ENCODE measurements at regions not wholly inside any gene's neighbourhood (a gene's known extent, or its start where the extent isn't known, plus 50 kb on each side); places are given as distances from the start of the nearest gene placed in this dataset.
"Not testable (repeated sequence)": the region's sequence is repeated elsewhere in the genome, so short reads cannot be mapped to it uniquely, and the experiment has no call there.

DNA sequence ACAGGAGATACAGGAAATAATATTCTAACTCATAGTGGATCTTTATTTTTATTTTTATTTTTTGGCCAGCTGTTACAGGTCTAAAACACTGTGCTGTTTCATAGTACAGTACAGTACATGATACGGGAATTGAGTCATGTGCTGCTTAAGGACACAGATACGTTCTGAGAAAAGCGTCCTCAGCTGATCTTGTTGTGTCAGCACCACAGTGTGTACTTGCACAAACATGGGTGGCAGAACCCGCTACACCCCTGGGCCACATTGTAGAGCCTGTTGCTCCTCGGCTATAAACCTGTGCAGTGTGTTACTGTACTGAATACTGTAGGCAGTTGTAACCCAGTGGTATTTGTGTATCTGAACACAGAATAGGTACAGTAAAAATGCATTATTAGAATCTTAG lies 183.4 kb downstream of the OR4M2 start:
- DNase-seq, result peak in 1 of 5 experiments; percentile 72

- peak in 1 of 5 experiments; percentile 95 for DNase-seq
Measured at GRCh38 chr15:22264272-22264671, 183.9 kb downstream of the OR4M2 start.

GRCh38 chr15:22265056-22265945 lies 185.0 kb downstream of the OR4M2 start:
- DNase-seq, result peak in 2 of 5 experiments; percentile 34 to 77

- no peak for DNase-seq
Measured at GRCh38 chr15:22265970-22266369, 185.6 kb downstream of the OR4M2 start.

DNA sequence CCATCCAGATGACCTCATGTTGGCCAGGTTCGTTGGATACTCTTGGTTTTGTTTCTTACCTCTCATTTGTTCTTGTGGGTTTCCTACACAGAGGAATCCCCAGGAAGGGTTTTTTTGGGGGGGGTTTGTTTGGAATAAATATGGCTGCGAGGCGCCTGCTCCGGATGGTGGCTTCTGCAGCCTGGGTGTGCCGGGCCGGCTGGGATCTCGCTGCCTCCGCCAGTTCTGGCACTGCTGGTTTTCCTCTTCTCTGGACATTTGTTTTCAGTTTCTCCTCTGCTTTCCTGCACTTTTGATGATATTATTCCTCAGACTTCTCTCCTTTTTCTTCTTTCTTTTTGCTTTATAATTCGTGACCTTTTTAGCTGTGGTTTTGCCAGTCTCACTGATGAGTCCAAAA lies 187.4 kb downstream of the OR4M2 start:
- DNase-seq, result no peak

GRCh38 chr15:22268201-22268600 lies 187.9 kb downstream of the OR4M2 start:
- not testable (repeated sequence) for DNase-seq

DNA sequence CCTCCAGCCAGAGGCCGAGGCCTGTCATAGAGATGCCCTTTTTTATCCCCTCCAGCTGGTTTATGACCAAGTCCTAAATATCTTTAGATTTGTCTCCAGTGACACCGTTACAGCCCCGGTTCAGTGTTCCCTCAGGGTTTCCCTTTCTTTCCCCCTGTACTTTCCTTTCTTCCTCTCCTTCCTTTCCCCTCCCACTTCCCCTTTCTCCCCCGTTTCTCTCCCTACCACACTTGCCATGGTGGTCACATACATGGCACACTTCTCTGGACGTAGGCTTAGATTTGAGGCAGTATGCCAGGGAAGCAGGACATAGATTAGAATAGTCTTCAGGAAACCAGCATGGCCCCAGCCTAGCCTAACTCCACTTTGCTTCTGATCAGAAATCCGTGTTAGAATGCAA lies 188.3 kb downstream of the OR4M2 start:
- not testable (repeated sequence) for DNase-seq

GRCh38 chr15:22272286-22273160 lies 186.2 kb upstream of the GOLGA6L22 start:
- DNase-seq, result not testable (repeated sequence)

DNA sequence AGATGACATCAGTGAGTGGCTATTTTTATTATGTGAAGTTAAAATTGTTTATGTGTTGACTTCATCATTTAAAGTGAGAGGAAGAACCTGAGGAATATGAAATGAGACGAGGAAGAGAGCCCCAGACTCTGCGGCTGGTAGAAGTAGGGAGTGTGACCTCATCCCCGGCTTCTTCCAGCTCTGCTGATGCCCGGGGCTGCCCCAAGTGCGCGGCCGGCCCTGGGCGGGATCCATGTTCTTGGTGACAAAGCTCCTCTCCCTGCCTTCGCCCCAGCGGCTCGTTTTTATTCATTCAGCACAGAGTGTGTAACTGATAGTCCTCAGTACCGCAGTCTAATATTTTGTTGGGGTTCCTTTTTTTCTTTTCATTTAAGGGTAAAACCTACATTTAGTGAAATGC lies 185.5 kb upstream of the GOLGA6L22 start:
- DNase-seq, result not testable (repeated sequence)

DNA sequence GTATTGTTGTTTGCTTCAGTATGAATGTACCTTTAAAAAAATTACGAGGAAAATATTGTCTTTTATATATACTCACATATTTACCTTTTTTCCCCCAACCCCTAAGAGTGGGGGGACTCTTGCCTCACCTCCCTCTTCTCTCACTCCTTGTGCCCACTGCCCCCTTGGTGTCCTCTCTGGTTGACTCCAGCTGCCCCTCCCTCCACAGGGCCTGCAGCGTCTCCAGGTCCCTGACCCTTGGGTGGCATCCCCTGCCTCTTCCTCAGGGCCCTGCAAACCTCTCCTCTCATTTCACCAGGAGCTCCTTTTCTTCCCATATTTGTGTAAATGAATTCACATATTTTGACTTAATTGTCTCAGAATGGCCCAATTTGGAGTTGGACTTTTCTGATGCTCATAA lies 184.3 kb upstream of the GOLGA6L22 start:
- not testable (repeated sequence) for DNase-seq

- not testable (repeated sequence) for DNase-seq
Measured at GRCh38 chr15:22280770-22281169, 177.9 kb upstream of the GOLGA6L22 start.

- peak in 2 of 5 experiments; percentile 36 to 43 for DNase-seq
Measured at GRCh38 chr15:22282794-22283533, 175.7 kb upstream of the GOLGA6L22 start.

DNA sequence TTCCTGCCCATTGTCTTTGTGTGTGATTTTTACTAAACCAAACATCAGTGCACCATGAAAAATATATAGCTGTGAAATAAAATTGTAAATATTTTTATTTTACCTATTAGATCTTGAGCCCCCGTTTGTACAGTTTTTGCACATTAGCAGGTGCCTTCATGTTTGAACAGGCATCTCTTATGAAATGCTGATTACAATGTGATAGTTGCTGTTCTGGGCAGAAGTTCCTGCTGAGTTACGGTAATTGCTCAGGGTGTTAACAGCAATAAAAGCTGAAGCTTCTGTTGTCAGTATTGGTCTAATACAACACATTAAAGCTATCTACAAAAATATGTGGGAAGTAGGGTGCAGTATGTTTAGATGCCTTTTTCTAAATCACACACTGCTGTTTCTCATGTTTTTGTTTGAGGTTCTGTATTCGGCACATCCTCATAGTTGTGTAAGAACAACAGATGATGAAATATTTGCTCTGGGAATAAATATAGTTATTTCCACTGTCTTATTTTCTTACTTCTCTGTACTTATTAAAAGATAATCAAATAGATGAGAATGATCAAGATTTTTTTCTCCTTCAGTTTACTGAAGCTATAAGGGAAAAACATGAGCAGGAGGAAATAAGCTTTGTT lies 173.8 kb upstream of the GOLGA6L22 start:
- not testable (repeated sequence) for DNase-seq

DNA sequence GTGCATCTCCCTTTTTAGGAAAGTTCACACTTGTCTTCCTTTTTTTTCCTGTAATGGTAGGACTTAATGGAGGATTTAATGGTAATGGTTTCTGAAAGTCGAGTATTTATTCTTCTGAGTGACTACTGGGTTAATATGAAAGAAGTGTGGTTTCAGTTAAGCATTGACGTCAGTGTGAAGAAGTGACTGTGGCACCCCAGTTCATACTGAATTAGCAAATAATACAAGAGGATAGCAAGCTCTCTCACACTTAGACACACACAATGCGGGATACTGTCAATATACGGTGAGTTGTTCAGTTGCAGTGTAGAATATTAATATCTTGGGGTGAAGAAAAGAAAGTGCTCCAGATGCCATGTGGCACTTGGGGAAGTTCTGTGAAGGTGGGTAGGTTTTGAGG lies 167.6 kb upstream of the GOLGA6L22 start:
- DNase-seq, result not testable (repeated sequence)

DNA sequence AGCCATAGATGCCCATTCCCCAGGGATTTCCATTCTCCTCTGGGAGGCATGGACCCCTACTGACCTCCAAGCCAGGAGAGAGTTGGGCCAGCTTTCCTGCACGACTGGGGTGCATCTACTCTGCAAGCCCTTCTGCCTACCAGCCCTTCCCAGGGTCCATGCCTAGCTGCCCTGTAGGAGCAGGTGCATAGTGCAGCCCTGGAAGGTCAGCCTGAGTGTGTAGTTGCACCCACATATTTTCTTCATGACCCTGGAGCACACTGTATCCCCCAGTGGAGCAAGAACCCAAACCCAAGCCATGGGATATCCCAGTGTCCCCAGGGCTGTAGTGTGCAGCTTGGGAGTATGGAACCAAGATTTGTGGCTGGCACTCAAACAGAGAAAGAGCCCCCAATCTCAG lies 155.6 kb upstream of the GOLGA6L22 start:
- DNase-seq, result not testable (repeated sequence)
